GM21390 (cell line): ENCODE measurements at regions not wholly inside any gene's neighbourhood (a gene's known extent, or its start where the extent isn't known, plus 50 kb on each side); places are given as distances from the start of the nearest gene placed in this dataset.

Source experiments
- ATAC-seq: cut with Tn5 transposase; IDR thresholded peaks from one replicate; pipeline ENCODE4 v1.9.1; 2021; ENCODE audit not compliant: unreplicated experiment

DNA sequence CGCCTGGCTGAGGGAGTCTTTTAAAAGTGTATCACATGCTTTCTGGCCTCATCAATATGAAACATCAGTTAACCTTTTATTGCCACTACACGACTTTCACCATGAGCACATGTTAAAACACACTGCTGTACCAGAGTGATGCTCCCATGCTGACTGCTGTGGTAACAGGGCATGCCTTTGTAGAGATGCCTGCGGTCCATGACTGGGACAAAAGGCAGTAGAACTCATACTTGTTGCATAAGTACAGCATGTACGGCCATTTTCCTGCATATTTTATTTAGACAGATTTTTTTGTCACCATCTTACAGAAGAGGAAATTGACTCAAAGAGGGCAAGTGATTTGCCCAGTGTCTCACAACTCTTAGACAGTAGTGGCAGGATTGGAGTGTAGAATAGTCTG is 105.7 kb upstream of the ADAMTSL1 start:
- ATAC-seq = no peak

DNA sequence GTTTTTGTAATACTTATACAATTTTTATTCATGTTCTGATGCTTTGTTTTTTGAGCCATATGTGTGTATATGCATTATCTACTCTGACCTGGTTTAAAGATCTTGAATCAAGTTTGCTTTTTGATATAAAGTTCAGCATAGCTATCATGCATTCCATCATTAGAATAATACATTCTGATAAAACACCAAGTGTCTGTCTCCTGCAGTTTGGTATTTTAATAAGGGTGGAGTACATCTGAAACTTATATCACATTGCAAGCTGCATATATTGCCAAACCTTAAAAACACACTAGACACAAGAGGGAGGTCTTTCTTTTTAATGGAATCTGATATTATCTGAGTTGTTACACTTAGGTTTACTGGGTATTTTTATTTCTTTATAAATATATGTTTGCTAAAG is 102.8 kb upstream of the ADAMTSL1 start:
- no peak for ATAC-seq

DNA sequence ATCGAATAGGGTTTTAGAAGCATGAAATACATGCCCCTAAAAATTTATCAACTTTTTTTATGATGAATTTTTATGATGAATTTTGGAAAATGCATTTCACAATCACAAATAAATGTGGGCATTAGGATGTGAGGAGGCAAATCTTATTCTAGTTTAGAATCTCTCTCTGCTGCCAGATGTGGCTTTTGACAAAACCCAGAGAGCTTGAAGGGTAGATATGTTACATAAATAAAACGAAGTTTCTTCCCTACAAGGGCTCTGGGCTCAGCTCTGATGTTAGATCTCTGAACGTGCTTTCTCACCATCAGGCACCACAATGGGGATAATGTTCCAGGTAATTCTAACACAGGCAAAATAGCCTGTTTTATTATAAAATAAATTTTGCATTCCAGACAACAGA is 102.3 kb upstream of the ADAMTSL1 start:
- no peak for ATAC-seq

DNA sequence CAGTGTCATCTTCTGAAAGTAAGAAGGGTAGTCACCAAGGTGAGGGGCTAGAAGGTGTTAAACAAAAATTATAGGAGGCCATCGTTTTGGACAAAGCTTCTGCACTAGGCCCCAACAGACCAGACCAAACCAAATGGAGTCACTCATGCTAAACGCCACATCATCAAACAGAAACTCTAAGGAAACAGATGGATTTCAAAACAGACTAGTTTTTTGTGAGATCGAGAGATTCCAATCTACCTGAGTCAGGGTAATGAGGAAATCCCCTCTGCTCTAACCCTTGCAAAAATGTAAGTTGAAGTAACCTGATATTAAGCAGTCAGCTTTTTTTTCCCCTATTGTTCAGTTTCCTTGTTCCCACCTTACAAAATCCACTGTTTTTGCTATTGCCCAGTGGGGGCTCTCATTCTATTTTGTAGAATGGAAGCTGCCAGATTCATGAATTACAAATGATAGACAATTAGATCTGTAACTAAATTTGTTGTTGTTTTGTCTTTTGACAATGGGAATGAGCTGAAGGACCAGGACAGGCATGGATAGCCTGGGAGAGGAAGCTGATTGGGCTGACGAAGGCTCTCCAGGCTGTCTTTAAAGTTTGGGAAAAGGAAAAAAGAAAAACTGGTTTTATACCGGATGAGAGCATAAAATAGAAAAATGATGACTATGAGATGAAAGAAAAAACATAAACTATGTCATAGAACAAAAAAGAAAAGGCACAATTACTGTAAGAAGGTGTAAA is 94.7 kb upstream of the ADAMTSL1 start:
- ATAC-seq = no peak

DNA sequence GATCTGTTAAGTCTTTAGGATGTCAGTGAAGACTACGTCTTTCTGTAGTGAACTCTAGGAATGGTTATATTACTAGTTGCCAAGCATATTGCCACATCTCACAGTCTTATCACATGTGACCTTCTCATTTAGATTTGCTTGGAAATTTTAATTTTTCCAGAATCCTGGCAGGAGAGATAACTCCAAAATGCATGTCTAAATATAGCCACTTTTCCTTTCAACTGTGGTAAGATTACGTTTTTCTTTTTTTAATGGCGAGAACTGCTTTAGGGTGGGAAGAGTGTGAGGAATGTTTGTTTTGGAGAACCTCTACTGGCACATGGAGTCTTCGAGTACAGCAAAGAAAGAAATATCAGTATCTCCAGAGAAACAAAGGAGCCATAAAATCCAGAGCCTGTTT is 91.7 kb upstream of the ADAMTSL1 start:
- ATAC-seq = no peak

DNA sequence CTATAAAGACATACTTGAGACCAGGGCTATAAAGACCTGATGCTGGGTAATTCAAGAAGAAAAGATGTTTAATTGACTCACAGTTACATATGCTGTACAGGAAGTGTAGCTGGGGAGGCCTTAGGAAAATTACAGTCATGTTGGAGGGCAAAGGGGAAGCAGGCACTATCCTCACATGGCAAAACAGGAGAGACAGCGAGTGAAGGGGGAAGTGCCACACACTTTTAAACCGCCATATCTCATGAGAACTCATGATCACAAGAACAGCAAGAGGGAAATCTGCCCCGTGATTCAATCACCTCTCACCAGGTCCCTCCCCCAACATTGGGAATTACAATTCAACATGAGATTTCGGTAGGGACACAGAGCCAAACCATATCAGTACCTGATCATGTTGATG is 89.9 kb upstream of the ADAMTSL1 start:
- no peak for ATAC-seq

DNA sequence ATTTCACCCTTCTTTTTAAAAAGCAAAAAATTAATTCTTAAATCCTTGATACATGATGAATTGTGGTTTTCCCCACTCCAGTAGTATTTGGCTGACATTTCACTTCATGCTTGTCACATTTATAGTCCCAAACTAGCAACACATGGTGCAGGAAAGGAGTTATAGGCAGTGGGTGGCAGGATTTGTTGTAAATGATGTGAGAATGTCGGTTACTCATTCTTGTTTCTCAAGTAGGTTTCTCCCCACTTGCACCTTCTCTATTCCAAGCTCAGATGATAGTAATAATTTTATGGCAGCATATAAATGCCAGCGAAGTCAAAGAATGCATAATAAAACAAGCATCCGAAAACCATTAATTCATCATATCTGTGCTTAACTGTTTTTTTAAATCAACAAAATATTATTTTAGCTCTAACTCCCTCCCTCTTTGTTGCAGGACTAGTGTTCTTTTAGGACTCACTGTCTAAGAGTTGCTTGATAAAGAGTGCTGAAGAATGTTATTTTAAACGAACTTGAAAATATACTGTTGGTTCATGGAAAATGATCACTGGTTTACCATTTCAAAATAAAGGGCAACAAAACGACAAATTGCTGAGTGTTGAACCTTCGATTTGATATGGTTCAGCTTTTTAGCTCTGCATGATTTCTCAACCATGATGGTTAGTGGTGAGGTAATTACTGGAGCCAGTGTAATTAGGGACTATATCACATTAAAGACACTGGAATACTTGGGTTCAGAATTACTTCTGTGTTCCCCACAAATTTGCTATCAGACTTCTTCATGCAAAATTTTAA is 88.1 kb upstream of the ADAMTSL1 start:
- ATAC-seq = no peak

DNA sequence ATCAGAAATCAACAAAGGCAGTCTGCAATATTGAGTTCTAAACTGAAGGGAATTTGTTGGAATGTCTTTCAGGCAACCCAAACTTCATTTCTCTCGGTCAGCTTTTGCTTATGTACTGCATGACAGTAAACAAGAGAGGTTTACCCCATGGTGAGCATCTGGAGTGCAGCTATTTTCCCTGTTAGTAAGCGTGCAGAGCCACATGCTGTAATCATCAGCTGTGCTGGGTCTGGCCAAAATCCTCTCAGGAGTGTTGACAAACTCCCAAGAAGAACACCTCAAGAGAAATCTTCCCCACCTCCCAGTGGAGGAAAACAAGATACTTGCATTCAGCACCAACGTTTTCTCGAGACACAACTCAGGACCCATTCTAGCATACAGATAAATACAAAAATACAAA is 83.6 kb upstream of the ADAMTSL1 start:
- ATAC-seq = no peak

DNA sequence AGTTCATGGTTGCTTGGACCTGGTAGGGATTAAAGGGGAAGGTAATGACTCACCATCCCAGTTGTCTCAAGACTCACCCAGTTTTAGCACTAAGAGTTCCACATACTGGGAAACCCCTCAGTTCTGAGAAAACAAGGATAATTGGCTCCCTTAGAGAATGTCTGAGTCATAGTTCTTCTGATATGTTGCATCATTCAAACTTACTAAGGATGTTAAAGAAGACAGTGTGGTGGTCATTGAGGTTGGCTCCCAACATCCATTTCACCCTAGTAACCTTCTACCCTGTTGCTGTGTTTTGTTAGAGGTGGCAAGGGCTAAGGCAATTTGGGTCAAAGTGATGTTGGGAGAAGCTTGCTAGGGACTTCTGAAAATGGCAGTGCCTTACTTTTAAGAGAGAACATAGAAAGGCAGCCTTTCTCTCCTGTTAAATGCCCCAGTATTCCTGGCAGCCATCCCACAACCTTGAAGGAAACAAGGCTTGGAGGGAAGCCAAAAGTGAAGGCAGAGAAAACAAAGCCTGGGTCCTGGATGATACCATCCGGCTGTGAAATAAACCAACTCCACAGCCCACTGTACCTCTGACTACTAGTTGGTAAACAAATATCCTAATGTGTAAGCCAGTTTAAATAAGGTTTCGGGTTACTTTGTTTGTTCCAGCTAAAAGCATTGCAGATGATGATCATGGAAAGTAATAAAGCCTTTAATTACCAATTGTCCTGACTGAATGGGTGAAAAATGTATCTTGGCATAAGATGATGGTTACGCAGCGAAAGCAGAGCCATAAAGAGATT is 80.4 kb upstream of the ADAMTSL1 start:
- no peak for ATAC-seq

DNA sequence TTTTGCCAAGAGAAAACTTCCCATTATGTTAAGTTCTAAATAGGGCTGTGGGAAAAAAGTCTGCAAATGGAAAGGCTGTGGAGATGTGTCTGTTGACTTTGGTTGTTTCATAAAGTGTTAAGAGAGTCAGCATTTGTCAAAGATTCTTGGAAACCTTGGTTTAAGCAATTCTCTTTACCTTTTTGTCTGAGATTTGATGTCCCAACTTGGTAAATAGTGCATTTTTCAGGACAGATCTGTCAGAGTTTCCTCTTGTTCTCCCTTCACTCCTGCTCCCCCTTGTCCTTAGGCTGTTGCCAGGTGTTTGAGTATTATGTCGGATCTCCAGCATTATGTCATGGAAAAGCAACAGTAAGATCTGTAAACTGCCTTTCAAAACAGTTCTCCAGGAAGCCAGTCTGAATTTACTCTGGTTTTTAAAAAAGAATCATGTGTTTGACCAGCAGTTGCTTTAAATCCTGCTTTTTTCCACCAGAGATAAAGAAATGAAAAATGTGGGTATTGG is 79.1 kb upstream of the ADAMTSL1 start:
- ATAC-seq = no peak

DNA sequence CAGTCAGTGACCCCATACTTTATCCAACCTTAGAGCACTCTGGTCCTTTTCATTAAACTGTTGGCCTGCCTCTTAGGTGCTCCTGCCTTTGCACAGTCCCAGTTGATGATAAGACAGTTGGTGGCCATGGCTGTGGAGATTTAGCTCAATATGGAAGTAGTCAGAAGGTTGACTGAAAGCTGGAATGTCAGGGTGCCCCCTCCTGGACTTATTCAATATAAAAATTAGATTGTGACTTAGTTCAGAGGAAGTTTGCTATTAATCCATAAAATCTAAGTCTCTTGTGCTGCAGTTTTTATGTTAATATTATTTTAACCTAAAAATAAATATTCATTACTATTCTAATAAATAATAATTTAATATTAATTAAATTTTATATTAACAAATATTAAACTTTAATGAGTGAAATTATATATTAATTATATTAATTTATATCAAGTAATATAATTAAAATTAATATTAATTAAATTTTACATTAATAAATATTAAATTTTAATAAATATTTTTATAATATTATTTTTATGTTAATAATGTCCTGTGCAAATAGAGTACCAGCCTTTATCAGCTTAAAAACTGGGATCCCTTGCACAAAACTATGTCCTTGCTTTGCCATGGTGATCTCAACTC is 77.7 kb upstream of the ADAMTSL1 start:
- no peak for ATAC-seq

DNA sequence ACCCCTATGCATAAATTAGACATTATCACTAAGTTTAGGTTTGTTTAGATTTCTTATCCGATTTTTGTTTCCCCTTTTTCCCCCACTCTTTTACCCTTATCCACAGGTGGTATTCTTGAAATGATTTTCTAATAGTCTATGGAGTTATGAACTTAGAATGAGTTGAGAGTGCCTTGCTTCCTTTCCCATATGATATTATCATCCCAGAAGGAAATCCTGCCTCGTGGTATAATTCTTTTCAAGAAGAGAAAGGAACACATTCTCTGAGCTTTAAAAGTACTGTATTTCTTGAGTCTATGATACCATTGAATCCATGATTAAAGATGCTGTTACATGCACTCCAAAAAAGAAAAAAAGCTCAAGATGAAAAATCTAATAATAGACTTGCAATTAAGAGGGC is 76.9 kb upstream of the ADAMTSL1 start:
- ATAC-seq = no peak

DNA sequence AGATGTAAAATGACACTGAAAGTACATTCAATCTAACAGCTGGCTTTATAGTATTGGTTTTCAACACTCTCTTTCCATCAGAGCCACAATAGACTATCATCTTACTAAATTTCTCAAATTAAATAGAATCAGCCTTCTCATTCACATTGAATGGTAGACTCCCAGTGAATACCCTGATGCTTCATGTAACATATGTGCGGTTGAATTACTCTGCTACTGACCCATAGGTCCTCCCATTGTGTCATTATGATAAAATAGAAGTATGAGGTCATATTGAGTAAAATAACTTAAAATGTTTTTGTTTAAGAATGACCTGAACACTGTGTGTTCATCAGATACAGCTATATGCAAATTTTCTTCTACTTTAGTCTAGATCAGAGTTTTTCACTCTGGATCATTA is 75.9 kb upstream of the ADAMTSL1 start:
- no peak for ATAC-seq

DNA sequence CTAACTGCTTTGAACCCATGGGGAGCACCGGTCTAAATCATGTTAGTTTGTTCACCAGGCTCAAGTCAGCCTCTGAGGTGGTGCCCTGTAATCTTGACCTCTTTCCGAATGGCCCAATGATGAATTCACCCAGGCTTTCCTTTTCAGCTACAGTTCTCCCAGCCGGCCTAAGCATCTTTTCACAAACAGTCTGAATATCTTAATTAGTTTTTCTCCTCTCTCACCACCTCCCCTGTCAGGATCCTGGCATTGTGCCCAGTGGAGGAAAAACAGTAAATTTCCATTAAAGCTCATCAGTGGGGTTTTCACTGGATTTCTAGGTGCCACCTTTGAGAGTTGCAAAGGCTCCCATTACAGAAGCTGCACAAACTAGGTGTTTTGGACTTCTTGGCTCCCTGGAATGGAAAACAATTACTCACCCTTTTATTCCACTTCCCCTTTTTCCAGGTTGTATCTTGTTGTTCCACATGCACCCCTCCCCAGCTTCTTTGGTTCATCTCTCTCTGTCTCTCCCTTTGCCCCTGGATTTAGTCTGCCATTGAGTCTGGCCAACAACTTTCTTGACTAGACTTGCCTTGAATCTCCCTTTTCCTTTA is 69.4 kb upstream of the ADAMTSL1 start:
- no peak for ATAC-seq

DNA sequence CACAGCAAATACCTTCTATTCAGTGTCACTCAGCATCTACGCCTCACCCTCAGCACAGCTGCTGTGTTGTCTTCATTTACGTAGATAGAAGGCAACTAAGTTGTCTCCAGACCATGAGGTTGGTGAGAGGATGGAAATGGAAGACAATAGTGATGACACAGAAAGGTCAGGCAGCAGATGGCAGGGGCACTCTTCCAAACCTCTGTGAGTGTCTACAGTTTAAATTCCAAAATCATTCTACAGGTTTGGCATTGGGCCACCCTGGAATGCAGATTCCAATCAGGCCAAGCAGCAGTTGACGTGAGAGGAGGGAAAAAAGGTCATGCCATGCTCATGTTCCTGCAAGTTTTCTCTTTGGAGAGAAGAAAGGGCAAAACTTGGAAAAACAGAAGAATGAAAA is 68.7 kb upstream of the ADAMTSL1 start:
- ATAC-seq = no peak

DNA sequence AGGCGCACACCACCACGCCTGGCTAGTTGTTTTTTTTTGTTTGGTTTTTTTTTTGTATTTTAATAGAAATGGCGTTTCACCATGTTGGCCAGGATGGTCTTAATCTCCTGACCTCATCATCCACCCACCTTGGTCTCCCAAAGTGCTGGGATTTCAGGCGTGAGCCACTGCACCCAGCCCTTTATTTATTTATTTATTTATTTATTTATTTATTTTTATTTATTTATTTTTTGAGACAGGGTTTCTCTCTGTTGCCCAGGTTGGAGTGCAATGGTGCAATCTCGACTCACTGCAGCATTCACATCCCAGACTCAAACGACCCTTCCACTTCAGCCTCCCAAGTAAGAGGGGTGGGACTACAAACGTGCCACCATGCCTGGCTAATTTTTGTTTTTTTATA is 63.0 kb upstream of the ADAMTSL1 start:
- ATAC-seq = no peak

DNA sequence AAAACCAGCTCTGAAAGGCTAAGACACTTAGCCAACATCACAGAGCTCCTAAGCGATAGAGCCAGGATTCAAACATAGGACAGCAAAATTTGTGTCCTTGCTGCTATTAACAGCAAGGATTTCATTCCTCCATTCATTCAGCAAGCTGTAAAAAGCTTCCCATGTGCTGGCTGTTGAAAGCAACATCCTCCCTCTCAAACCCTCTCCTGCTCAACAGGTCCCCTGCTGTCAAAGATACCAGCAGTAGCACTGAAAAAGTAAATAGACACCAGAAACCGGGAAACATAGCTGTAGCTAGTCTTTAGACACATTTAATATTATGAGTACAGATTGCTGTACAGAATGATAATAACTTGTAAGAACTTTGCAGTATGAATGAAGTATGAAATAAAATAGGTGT is 52.6 kb upstream of the ADAMTSL1 start:
- ATAC-seq = no peak

DNA sequence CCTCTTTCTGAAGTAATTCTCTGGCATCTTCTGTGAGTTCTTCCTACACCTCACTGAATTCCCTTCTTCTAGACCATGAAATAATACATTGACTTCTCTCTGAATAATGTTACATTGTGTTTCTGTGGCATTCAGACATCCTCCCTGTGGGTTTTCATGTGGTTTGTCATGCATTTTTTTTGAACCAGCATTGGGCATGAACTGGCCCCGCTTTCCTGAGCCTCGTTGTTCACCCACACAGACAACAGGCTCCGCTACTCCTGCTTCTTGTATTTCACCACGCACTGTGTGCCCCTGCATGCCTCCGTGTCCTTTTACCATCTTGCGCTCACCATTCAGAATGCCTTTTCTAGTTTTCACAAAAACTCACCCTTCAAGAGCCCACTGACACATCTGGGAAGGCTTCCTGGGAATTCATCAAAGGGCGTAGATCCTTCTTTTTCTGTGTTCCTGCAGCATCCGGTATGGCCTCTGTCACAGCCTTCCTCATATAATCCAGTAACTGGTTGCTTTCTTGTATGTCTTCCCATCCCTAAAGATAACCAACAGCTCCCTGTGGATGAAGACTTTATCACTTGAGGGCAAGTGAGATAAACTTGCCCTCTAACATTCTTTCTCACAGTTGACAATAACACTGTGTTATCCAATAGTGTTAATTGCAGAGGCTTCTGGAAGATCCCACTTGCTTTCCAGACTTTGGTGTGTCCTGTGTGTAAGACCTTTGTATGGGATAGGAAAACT is 51.5 kb upstream of the ADAMTSL1 start:
- ATAC-seq = no peak

DNA sequence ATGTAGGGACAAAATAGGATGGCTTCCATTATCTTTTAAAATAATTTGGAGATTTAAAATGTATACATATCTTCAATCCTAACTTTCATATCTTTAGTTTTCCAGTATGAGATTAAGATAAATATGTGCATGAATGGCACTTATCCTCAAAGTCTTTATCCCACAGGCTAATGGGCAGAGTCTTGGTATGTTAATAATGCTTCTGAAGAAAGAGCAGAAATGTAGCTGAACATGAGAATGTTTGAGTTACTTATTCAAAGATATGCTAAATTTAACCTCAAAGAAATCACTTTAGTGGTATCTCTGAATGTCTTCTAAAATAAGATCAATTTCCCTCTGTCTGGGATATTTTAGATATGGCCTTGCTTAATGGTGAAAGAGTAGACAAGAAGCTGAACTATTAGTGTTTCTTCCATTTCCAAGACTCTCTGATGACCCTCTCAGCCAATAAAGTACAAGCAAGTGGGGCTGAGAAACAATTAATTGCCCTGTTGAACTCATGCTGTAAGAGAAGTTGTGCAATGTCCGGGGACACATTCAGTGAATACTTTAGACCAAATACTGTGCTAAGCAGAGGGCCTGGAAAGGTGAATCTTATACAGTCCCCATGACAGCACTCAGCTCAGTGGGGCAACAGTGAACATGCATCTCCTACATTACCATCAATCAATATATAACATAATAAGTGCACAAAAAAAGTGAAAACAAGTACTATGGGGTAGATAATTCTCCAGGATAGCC is 50.0 kb upstream of the ADAMTSL1 start:
- no peak for ATAC-seq
